NCI-H1105 (cell line): ENCODE measurements at regions not wholly inside any gene's neighbourhood (a gene's known extent, or its start where the extent isn't known, plus 50 kb on each side); places are given as distances from the start of the nearest gene placed in this dataset.

Experiments
- DNase-seq: peaks from one replicate; lab custom pipeline; 2025; lab: John Stamatoyannopoulos, UW

DNA sequence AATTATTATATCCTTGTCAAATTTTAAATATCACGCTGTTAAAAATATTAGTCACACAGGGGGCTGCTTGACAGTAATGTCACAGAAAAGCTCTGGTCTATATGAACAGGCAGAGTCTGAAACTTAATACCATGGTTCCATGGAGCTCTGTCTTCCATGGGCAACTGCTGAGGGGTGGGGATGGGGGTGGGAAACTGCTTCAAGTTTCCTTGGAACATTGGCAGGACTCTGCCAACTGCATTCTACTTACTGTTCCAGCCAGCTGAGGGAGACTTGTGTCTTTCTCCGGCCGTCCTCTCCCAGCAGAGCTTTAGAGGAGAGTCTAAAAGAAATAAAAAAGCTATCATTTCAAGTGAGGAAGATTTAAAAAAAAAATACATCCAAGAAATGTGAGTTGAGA lies 348.7 kb downstream of the ZIC1 start:
- DNase-seq = no peak

- DNase-seq = no peak
Observed at GRCh38 chr3:147758771-147759170, 349.6 kb downstream of the ZIC1 start.

DNA sequence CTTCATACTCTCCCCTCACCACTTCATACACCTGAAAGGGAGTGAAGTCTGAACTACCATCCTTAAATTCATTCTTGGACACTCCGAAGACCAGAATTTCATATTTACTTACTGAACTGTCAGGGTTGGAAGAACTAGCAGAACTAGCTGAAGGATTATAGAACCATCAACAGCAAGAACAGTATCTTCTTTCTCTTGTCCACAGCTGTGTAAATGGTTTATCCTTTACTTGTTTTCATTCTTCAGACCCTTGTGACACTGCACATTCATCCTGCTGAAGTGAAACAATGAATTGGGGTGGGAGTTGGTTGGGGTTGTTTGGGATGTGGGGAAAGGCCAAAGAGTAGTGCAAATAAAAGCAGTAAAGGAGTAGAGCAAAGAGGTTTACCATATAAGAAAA lies 350.9 kb downstream of the ZIC1 start:
- DNase-seq = no peak

DNA sequence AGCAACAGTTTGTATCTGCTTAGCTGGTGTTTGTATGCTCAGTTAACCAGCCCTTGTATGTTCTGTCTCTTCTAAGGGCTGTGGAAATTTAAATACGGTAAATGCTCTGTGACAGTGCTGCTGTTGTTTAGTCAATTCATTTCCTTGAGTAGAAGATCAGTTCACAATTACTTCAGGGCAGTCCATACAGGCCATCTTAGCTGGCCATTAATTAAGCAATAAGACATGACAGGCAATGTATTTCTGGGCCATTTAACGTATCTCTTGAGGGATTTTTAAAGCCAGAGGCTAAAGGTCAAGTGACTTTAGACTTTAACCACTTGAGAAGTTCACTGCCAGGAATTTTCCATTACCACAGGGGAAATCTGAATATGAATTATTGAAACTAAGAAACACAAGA lies 351.8 kb downstream of the ZIC1 start:
- DNase-seq = no peak

DNA sequence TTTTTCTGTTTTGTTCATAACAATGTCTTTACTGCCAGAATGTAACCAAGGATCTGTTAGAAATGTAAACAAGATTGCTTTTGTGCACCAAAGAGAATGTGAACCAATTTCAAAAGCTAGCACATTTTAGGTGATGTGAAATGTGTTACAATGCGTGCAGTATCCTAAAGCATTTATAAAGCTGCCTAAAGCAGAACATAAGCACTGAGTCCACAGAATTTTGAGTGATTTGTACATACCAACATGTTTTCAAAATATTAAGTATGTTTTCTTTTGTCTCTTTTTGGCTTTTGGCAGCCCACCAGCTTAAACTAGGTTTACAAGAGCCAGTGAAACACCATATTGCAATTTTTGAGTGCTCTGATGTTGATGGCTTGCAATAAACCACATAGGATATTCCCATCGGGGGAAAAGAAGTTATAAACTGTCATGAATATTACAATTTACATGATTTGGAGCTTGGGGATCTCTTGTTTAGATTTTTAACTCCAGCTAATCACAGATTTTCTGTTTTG lies 364.0 kb downstream of the ZIC1 start:
- DNase-seq = no peak

GRCh38 chr3:147775411-147775810 lies 366.2 kb downstream of the ZIC1 start:
- no peak for DNase-seq

- DNase-seq = no peak
Observed at GRCh38 chr3:147775816-147776530, 366.8 kb downstream of the ZIC1 start.

- DNase-seq = no peak
Observed at GRCh38 chr3:147793841-147794240, 384.7 kb downstream of the ZIC1 start.

DNA sequence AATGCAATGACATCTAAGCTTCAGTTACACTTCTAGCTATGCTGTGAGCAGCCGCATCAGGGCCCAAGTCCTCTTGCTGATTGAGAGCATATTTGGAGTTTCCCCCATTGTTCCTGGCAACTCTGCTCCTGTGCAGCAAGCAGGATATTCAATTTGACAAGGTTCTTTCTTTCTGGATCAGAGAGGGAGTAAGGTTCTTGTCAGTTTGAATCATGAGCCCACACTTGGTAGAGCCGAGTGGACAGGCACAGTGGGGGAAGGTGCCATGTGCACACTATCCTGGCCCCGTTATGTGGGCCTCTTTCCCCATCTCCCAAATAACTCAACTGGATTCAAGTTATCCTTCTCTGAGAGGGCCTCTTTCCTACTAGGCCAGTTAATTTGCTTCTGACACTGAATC lies 385.4 kb downstream of the ZIC1 start:
- DNase-seq = no peak

GRCh38 chr3:147795418-147795817 lies 386.3 kb downstream of the ZIC1 start:
- DNase-seq = no peak

DNA sequence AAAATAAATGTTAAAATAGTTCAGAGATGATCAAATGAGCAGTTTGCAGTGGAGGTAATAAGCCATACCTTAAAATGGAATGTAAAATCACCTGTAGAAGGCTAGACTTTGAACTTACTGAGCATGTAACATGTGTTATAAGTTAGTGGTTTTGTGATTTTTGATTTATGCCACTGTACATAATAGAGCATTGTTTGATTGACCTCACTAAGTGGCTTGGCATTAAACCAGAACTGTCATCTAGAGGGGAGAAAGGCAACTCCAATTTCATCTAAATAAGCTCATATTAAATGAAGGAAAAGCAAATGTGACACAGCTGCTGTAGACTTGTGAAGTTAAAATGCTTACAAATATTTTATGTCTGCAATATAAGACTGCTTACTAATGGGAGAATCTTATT lies 387.9 kb downstream of the ZIC1 start:
- DNase-seq = peak; percentile 93

GRCh38 chr3:147799601-147800000 lies 390.4 kb downstream of the ZIC1 start:
- no peak for DNase-seq

- DNase-seq = no peak
Observed at GRCh38 chr3:147807776-147808175, 398.6 kb downstream of the ZIC1 start.

DNA sequence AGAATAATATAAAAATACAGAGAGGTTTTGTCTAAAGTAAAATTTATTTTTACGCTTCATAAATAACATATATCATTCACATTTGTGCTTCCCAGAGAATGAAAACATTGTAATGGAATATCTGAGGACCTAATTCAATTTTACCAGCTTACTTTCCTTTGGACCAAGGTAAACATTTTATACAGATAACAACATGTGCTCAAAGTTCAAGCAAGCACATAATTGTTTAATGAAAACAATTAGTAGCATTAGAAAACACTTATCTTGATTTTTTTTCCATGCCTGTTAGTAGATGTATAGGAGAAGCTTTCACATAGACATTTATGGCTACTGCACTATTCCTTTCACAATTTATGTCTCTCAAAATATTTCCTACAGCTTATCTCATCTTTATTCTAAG lies 400.0 kb downstream of the ZIC1 start:
- DNase-seq = no peak

DNA sequence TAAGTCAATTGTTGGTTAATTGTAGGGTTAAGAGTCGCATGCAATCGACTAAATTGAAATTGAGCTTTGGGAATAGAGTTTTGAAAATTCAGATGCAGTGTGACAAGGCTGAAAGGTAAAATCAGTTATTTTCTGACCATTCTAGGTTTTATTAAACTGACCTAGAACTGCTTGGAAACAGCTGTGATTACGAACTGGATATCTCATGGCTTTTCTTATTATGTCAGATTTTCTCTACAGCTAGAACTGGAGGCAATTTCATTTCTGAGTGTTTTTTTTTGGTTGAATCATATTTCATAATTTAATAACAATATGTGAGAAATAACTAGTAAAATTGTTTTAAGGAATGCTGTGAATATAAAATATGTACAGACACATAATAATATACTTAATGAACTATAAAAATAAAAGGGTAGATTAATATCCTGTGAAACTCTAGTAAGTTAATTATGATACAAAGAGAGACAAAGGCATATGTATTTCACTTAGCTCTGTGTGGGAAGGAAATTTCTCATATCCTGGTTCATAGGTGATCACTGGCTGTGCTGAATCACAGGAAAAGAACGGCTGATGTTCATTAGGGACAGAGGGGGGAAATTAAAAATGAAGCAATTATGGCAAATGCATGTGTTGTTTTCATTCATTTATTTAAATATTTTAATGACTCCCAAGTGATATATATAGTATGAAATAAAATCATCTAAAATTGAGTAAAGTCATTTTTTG lies 403.2 kb downstream of the ZIC1 start:
- no peak for DNase-seq

GRCh38 chr3:147813256-147813655 lies 404.1 kb downstream of the ZIC1 start:
- DNase-seq = no peak

DNA sequence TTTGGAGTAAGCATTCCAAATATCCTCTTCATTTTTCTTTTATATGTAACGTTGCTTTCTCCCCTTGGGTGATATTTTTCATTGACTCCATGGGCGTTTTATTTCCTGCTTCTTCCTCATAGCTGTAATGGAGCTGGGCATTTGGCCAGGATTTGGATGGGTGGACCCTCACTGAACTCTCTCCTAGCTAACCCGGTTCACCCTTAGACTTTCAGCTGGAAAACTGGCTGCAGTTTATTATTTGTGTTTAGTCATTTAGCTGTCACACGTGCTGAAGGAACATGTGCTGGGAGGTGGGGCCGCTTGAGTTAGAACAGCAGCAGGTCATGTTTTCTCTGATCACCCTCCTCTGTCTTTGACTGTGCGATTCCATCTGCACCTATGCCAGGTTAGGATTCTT lies 407.6 kb downstream of the ZIC1 start:
- peak; percentile 76 for DNase-seq

DNA sequence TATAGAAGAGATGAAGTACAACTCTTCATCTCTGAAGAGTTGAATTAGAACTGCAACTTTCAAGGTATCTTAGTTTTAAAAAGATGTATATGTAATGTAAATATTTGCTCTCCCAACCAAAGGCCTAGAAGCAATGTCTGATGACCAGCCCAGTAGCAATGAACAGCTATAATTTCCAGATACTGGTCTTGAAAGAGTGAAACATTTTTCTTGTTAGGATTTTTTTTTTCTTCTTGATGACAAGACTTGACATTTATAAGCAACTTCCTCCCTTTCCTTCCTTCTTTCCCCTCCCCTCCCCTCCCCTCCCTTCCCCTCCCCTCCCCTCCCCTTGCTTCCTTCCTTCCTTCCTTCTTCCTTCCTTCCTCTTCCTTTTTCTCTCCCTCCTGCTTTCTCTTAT lies 423.4 kb downstream of the ZIC1 start:
- no peak for DNase-seq

GRCh38 chr3:147836330-147836729 lies 427.2 kb downstream of the ZIC1 start:
- DNase-seq = no peak

DNA sequence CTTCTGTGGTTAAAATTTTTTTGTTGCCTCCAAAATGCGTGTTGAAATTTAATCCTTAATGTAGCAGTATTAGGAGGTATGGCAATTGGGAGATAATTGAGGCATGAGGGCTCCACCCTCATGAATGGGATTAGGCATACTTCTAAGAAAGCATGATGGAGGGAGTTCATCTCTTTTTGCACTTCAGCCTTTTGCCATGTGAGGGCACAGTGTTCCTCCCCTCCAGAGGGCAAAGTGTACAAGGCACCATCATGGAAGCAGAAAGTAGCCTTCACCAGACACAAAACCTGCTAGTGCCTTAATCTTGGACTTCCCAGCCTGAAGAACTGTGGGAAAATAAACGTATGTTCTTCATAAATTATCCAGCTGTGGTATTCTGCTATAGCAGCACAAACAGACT lies 429.5 kb downstream of the ZIC1 start:
- no peak for DNase-seq

GRCh38 chr3:147843331-147843730 lies 434.2 kb downstream of the ZIC1 start:
- DNase-seq = no peak

DNA sequence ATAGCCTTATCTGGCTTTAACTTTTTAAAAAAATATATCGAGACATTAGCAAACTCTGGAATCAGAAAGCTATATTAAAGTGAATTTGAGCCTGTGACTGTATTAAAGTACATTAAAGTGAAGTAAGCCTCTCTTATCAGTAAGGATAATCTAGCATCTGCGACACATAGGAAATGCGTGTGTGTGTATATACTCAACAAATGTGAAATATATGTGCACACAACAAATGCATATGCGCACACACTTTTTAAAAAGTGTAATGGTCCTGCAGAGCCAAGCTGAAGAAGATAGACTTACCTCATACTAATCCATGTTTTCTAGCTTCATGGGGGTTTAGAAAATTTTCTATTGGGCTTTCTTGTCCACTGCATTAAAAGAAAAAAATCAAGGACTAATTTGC lies 437.1 kb downstream of the ZIC1 start:
- no peak for DNase-seq

DNA sequence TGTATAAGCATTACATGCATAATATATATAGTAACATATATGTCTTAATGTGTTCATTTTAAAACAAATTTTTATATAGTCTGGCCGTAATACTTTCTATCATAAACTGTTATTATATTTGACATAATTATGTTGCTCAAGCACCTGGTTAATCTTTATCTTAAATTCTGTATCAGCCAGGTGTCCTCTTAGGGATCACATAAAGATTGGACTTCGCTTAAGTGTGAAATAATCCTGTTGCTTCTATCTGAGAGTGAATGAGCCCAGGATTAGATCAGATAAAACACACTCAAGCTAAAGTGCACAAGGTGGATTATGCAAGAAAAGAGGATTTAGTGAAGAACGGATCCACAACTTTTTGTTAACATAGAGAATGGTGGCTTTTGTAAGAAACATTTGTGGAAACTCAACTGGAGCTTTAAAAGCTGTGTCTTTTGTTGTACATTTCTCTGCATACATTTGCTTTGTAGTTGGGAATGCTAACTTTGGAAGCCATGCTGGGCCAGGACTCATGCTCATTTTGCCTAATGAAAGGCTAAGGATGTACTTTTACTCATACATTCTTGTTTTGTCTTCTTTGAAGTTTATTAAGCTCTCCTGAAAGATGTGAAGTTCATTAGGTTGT lies 437.8 kb downstream of the ZIC1 start:
- no peak for DNase-seq
